Stimulated activated CD8-positive, alpha-beta memory T cell treated with anti-CD3 and anti-CD28 coated beads, Interleukin-12 subunit alpha, Interleukin-12 subunit beta, amount 100 ng/mL, for 4 hours (primary cell): ENCODE measurements at regions not wholly inside any gene's neighbourhood (a gene's known extent, or its start where the extent isn't known, plus 50 kb on each side); places are given as distances from the start of the nearest gene placed in this dataset.
A peak's percentile ranks its signal among the peaks of the same experiment; 100 is the strongest.

ENCODE experiments used
- DNase-seq: peaks from one replicate; pipeline ENCODE4 v3.0.0-alpha.2; 2020; ENCODE audit warnings: low read depth

- DNase-seq, result no peak
Observed at GRCh38 chr12:27382924-27383323, 50.3 kb downstream of the BMAL2 start.

- peak; percentile 21 for DNase-seq
Observed at GRCh38 chr12:27383429-27384260, 51.0 kb downstream of the BMAL2 start.

- DNase-seq, result no peak
Observed at GRCh38 chr12:27384261-27384590, 51.6 kb downstream of the BMAL2 start.

GRCh38 chr12:27385766-27386564 is 53.3 kb downstream of the BMAL2 start:
- no peak for DNase-seq

- no peak for DNase-seq
Observed at GRCh38 chr12:27387473-27387872, 54.8 kb downstream of the BMAL2 start.

- DNase-seq, result no peak
Observed at GRCh38 chr12:27388650-27389049, 56.0 kb downstream of the BMAL2 start.

GRCh38 chr12:27394676-27395075 is 51.9 kb upstream of the SMCO2 start:
- no peak for DNase-seq

GRCh38 chr12:27396216-27396815 is 50.2 kb upstream of the SMCO2 start:
- no peak for DNase-seq
